ENCODE measurements at regions not wholly inside any gene's neighbourhood (a gene's known extent, or its start where the extent isn't known, plus 50 kb on each side); places are given as distances from the start of the nearest gene placed in this dataset.

- Histone ChIP-seq H3K27ac (ENCODE audit: low read length) (peak overlapping the region; percentile 89), H3K4me1 (ENCODE audit: control insufficient read depth, insufficient read depth, low read length) (peaks cover 4% of the 10 kb centered on the region; the same call in 1 of the 2 replicates), H3K27me3 (ENCODE audit: control insufficient read depth, insufficient read depth, low read length) (no peaks in the 10 kb centered on the region), H3K36me3 (ENCODE audit: control insufficient read depth, insufficient read depth, low read length) (no peaks in the 10 kb centered on the region), H3K9me3 (ENCODE audit: control insufficient read depth, insufficient read depth, low read depth, low read length) (no peaks in the 10 kb centered on the region), H3K4me3 (ENCODE audit: low read depth in 2 of 2, low read length in 2 of 2) (peak overlapping the region; percentile 87 to 92)
- TSS peak; percentile 67 for BruUV-seq (replicated peaks)
- peak; percentile 54; the same call in 1 of the 2 replicates for ATAC-seq
- no peak for DNase-seq (ENCODE audit: low read depth, low spot score)
- intact Hi-C loops (cut with micrococcal nuclease; ENCODE audit: unreplicated experiment) = no loop called here
- ChIA-PET POLR2A (no interaction called here), CTCF (no interaction called here)
- in situ Hi-C loops (cut with HindIII; ENCODE audit: low pct_unique_long_range_greater_than_20kb, low sequenced_read_pairs) = no loop called here
- TF ChIP-seq SIN3A (IDR thresholded peaks at IDR 0.05; ENCODE audit: borderline replicate concordance, insufficient read depth, low read depth, low read length) (no peak), CTCF (IDR thresholded peaks at IDR 0.05) (no peak), TCF7L2 (IDR thresholded peaks at IDR 0.05; ENCODE audit: low read depth, low read length) (no peak), POLR2AphosphoS5 (IDR thresholded peaks at IDR 0.05; ENCODE audit: low read depth, low read length) (no peak)
- TF ChIP-seq, protein P1, sequence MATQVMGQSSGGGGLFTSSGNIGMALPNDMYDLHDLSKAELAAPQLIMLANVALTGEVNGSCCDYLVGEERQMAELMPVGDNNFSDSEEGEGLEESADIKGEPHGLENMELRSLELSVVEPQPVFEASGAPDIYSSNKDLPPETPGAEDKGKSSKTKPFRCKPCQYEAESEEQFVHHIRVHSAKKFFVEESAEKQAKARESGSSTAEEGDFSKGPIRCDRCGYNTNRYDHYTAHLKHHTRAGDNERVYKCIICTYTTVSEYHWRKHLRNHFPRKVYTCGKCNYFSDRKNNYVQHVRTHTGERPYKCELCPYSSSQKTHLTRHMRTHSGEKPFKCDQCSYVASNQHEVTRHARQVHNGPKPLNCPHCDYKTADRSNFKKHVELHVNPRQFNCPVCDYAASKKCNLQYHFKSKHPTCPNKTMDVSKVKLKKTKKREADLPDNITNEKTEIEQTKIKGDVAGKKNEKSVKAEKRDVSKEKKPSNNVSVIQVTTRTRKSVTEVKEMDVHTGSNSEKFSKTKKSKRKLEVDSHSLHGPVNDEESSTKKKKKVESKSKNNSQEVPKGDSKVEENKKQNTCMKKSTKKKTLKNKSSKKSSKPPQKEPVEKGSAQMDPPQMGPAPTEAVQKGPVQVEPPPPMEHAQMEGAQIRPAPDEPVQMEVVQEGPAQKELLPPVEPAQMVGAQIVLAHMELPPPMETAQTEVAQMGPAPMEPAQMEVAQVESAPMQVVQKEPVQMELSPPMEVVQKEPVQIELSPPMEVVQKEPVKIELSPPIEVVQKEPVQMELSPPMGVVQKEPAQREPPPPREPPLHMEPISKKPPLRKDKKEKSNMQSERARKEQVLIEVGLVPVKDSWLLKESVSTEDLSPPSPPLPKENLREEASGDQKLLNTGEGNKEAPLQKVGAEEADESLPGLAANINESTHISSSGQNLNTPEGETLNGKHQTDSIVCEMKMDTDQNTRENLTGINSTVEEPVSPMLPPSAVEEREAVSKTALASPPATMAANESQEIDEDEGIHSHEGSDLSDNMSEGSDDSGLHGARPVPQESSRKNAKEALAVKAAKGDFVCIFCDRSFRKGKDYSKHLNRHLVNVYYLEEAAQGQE (IDR thresholded peaks at IDR 0.05; ENCODE audit: insufficient read depth in 1 of 2, low read depth in 2 of 2, low read length in 1 of 2) = no peak
These were observed 97.8 kb downstream of the ZNF674 start for GRCh38 chrX:46447384-46447783.

GRCh38 chrX:46446727-46447378 lies 98.4 kb downstream of the ZNF674 start:
- DNase-seq (ENCODE audit: low read depth, low spot score) = peak; percentile 24
- TF ChIP-seq POLR2AphosphoS5 (IDR thresholded peaks at IDR 0.05; ENCODE audit: low read depth, low read length) (peak; percentile 83), SIN3A (IDR thresholded peaks at IDR 0.05; ENCODE audit: borderline replicate concordance, insufficient read depth, low read depth, low read length) (no peak)
- H3K4me3 ChIP-seq (ENCODE audit: low read depth in 2 of 2, low read length in 2 of 2) = peak overlapping the region; percentile 87 to 92
- ChIA-PET POLR2A (no interaction called here), CTCF (no interaction called here)
- peaks cover 4% of the 10 kb centered on the region; the same call in 1 of the 2 replicates for H3K4me1 ChIP-seq (ENCODE audit: control insufficient read depth, insufficient read depth, low read length)
- no peaks in the 10 kb centered on the region for H3K9me3 ChIP-seq (ENCODE audit: control insufficient read depth, insufficient read depth, low read depth, low read length)
- in situ Hi-C loops (cut with HindIII; ENCODE audit: low pct_unique_long_range_greater_than_20kb, low sequenced_read_pairs) = no loop called here
- no peaks in the 10 kb centered on the region for H3K27me3 ChIP-seq (ENCODE audit: control insufficient read depth, insufficient read depth, low read length)
- H3K27ac ChIP-seq (ENCODE audit: low read length) = peak overlapping the region; percentile 92
- no peaks in the 10 kb centered on the region for H3K36me3 ChIP-seq (ENCODE audit: control insufficient read depth, insufficient read depth, low read length)
- intact Hi-C loops (cut with micrococcal nuclease; ENCODE audit: unreplicated experiment) = no loop called here
- BruUV-seq (replicated peaks) = TSS peak; percentile 92
- peak; percentile 97 for ATAC-seq

GRCh38 chrX:46444011-46444410 lies 101.2 kb downstream of the ZNF674 start:
- in situ Hi-C loops (cut with HindIII; ENCODE audit: low pct_unique_long_range_greater_than_20kb, low sequenced_read_pairs) = no loop called here
- ChIA-PET CTCF (no interaction called here), POLR2A (no interaction called here)
- Histone ChIP-seq H3K9me3 (ENCODE audit: control insufficient read depth, insufficient read depth, low read depth, low read length) (no peaks in the 10 kb centered on the region), H3K27ac (ENCODE audit: low read length) (no peak overlapping the region), H3K27me3 (ENCODE audit: control insufficient read depth, insufficient read depth, low read length) (no peaks in the 10 kb centered on the region), H3K4me3 (ENCODE audit: low read depth in 2 of 2, low read length in 2 of 2) (no peak overlapping the region), H3K4me1 (ENCODE audit: control insufficient read depth, insufficient read depth, low read length) (peaks cover 4% of the 10 kb centered on the region; the same call in 1 of the 2 replicates), H3K36me3 (ENCODE audit: control insufficient read depth, insufficient read depth, low read length) (no peaks in the 10 kb centered on the region)
- TF ChIP-seq SIN3A (IDR thresholded peaks at IDR 0.05; ENCODE audit: borderline replicate concordance, insufficient read depth, low read depth, low read length) (no peak), CTCF (IDR thresholded peaks at IDR 0.05) (no peak), POLR2AphosphoS5 (IDR thresholded peaks at IDR 0.05; ENCODE audit: low read depth, low read length) (no peak), TCF7L2 (IDR thresholded peaks at IDR 0.05; ENCODE audit: low read depth, low read length) (no peak)
- TF ChIP-seq, protein P1 (IDR thresholded peaks at IDR 0.05; ENCODE audit: insufficient read depth in 1 of 2, low read depth in 2 of 2, low read length in 1 of 2) = no peak
- intact Hi-C loops (cut with micrococcal nuclease; ENCODE audit: unreplicated experiment) = no loop called here
- ATAC-seq = 0 out of 2 replicates have a peak, but pooled peaks have one; percentile 14
- DNase-seq (ENCODE audit: low read depth, low spot score) = peak; percentile 5
- BruUV-seq (replicated peaks) = no TSS peak

All from Panc1 (cell line).